HUES6 (cell line): ENCODE measurements at regions not wholly inside any gene's neighbourhood (a gene's known extent, or its start where the extent isn't known, plus 50 kb on each side); places are given as distances from the start of the nearest gene placed in this dataset.
"Not testable (repeated sequence)": the region's sequence is repeated elsewhere in the genome, so short reads cannot be mapped to it uniquely, and the experiment has no call there.

Experiments
- H3K27ac ChIP-seq: 2 replicates; pipeline ENCODE4 v1.7.0; 2013; ENCODE audit warnings: low read depth, mild to moderate bottlenecking, low read length, inconsistent platforms
- H3K27me3 ChIP-seq: 2 replicates; pipeline ENCODE4 v1.6.1; 2013; ENCODE audit warnings: low read length; ENCODE audit not compliant: control insufficient read depth, insufficient read depth
- H3K36me3 ChIP-seq: 2 replicates; pipeline ENCODE4 v1.6.1; 2013; ENCODE audit warnings: low read length; ENCODE audit not compliant: control insufficient read depth, insufficient read depth
- H3K4me1 ChIP-seq: 2 replicates; pipeline ENCODE4 v1.6.1; 2013; ENCODE audit warnings: low read length; ENCODE audit not compliant: control insufficient read depth, insufficient read depth
- H3K4me3 ChIP-seq: 2 replicates; pipeline ENCODE4 v1.5.1; 2013; ENCODE audit warnings: low read depth, low read length
- H3K9ac ChIP-seq: one replicate; pipeline ENCODE4 v1.6.1; 2013; ENCODE audit warnings: mild to moderate bottlenecking, low read length
- H3K9me3 ChIP-seq: 2 replicates; pipeline ENCODE4 v1.6.1; 2013; ENCODE audit warnings: low read depth, low read length; ENCODE audit not compliant: control insufficient read depth, insufficient read depth

GRCh38 chr2:166773308-166773949 is 114.9 kb upstream of the XIRP2 start:
- H3K27ac ChIP-seq, result peak overlapping the region; percentile 39
- H3K27me3 ChIP-seq, result no peaks in the 10 kb centered on the region
- peaks cover 3% of the 10 kb centered on the region for H3K9me3 ChIP-seq
- H3K4me3 ChIP-seq, result peak overlapping the region; percentile 19; the same call in 1 of the 2 replicates
- peaks cover 28% of the 10 kb centered on the region for H3K4me1 ChIP-seq
- no peaks in the 10 kb centered on the region for H3K36me3 ChIP-seq
- H3K9ac ChIP-seq, result peak overlapping the region; percentile 39

GRCh38 chr2:166768393-166769123 is 119.7 kb upstream of the XIRP2 start:
- Histone ChIP-seq H3K27me3 (no peaks in the 10 kb centered on the region), H3K36me3 (no peaks in the 10 kb centered on the region), H3K9ac (no peak overlapping the region), H3K27ac (no peak overlapping the region), H3K4me1 (peaks cover 40% of the 10 kb centered on the region), H3K9me3 (peaks cover 3% of the 10 kb centered on the region), H3K4me3 (no peak overlapping the region)

- not testable (repeated sequence) for H3K9ac ChIP-seq, H3K9me3 ChIP-seq, H3K4me3 ChIP-seq, H3K27ac ChIP-seq, H3K27me3 ChIP-seq, H3K36me3 ChIP-seq
- peaks cover 23% of the 10 kb centered on the region for H3K4me1 ChIP-seq
These were observed 121.4 kb upstream of the XIRP2 start for GRCh38 chr2:166766769-166767322.

- no peaks in the 10 kb centered on the region for H3K27me3 ChIP-seq
- H3K4me3 ChIP-seq, result no peak overlapping the region
- peaks cover 19% of the 10 kb centered on the region for H3K4me1 ChIP-seq
- H3K9ac ChIP-seq, result no peak overlapping the region
- peaks cover 3% of the 10 kb centered on the region for H3K9me3 ChIP-seq
- H3K27ac ChIP-seq, result no peak overlapping the region
- H3K36me3 ChIP-seq, result no peaks in the 10 kb centered on the region
These were observed 122.1 kb upstream of the XIRP2 start for GRCh38 chr2:166766220-166766619.

- Histone ChIP-seq H3K27me3 (no peaks in the 10 kb centered on the region), H3K9me3 (peaks cover 3% of the 10 kb centered on the region), H3K4me1 (peaks cover 19% of the 10 kb centered on the region), H3K36me3 (no peaks in the 10 kb centered on the region), H3K4me3 (no peak overlapping the region), H3K27ac (no peak overlapping the region), H3K9ac (no peak overlapping the region)
These were observed 123.1 kb upstream of the XIRP2 start for GRCh38 chr2:166765141-166765540.

- H3K27ac ChIP-seq, result no peak overlapping the region
- peaks cover 19% of the 10 kb centered on the region for H3K4me1 ChIP-seq
- H3K36me3 ChIP-seq, result no peaks in the 10 kb centered on the region
- no peak overlapping the region for H3K4me3 ChIP-seq
- peaks cover 3% of the 10 kb centered on the region for H3K9me3 ChIP-seq
- no peaks in the 10 kb centered on the region for H3K27me3 ChIP-seq
- H3K9ac ChIP-seq, result no peak overlapping the region
These were observed 123.6 kb upstream of the XIRP2 start for GRCh38 chr2:166764702-166765101.

GRCh38 chr2:166764216-166764615 is 124.1 kb upstream of the XIRP2 start:
- Histone ChIP-seq H3K4me1 (peaks cover 19% of the 10 kb centered on the region), H3K36me3 (no peaks in the 10 kb centered on the region), H3K9ac (no peak overlapping the region), H3K4me3 (no peak overlapping the region), H3K27me3 (no peaks in the 10 kb centered on the region), H3K9me3 (peaks cover 3% of the 10 kb centered on the region), H3K27ac (0 out of 2 replicates have a peak overlapping the region, but pooled peaks have one; percentile 54)

GRCh38 chr2:166762746-166763145 is 125.5 kb upstream of the XIRP2 start:
- Histone ChIP-seq H3K9me3 (no peaks in the 10 kb centered on the region), H3K9ac (no peak overlapping the region), H3K36me3 (no peaks in the 10 kb centered on the region), H3K4me3 (no peak overlapping the region), H3K4me1 (peaks cover 19% of the 10 kb centered on the region), H3K27me3 (no peaks in the 10 kb centered on the region), H3K27ac (no peak overlapping the region)

GRCh38 chr2:166758956-166759355 is 129.3 kb upstream of the XIRP2 start:
- Histone ChIP-seq H3K4me3 (no peak overlapping the region), H3K27ac (no peak overlapping the region), H3K27me3 (no peaks in the 10 kb centered on the region), H3K9me3 (no peaks in the 10 kb centered on the region), H3K9ac (no peak overlapping the region), H3K36me3 (no peaks in the 10 kb centered on the region), H3K4me1 (no peaks in the 10 kb centered on the region; the same call in 1 of the 2 replicates)

- no peak overlapping the region for H3K4me3 ChIP-seq
- no peak overlapping the region for H3K9ac ChIP-seq
- no peak overlapping the region for H3K27ac ChIP-seq
- H3K36me3 ChIP-seq, result no peaks in the 10 kb centered on the region
- peaks cover 5% of the 10 kb centered on the region; the same call in 1 of the 2 replicates for H3K9me3 ChIP-seq
- no peaks in the 10 kb centered on the region for H3K27me3 ChIP-seq
- no peaks in the 10 kb centered on the region for H3K4me1 ChIP-seq
These were observed 137.7 kb upstream of the XIRP2 start for GRCh38 chr2:166750624-166751023.

- H3K4me3 ChIP-seq, H3K36me3 ChIP-seq, H3K27me3 ChIP-seq, H3K4me1 ChIP-seq, H3K9ac ChIP-seq, H3K27ac ChIP-seq: not testable (repeated sequence)
- H3K9me3 ChIP-seq, result peaks cover 54% of the 10 kb centered on the region
These were observed 144.2 kb upstream of the XIRP2 start for GRCh38 chr2:166744117-166744516.
